Right lobe of liver (tissue), 6 donors: ENCODE measurements at regions not wholly inside any gene's neighbourhood (a gene's known extent, or its start where the extent isn't known, plus 50 kb on each side); places are given as distances from the start of the nearest gene placed in this dataset.

Experiments
- ATAC-seq, 4 donors: fragments of 200-7000 bp; cut with Tn5 transposase; one replicate each; pipeline ENCODE4 v1.9.1; 2020; ENCODE audit warnings: mild to moderate bottlenecking in 4 of 4, moderate library complexity in 4 of 4
- DNase-seq, 3 donors: peaks; one replicate each; pipeline ENCODE4 v3.0.0-alpha.2; 2020
- H3K27ac ChIP-seq, 3 donors: fragments of 200-600 bp; one replicate each; pipeline ENCODE4 v1.8.0; 2022
- H3K27me3 ChIP-seq, 2 donors: fragments of 200-600 bp; one replicate each; pipeline ENCODE4 v1.8.0; 2022
- H3K36me3 ChIP-seq, 4 donors: fragments of 200-600 bp; sonication (generic) in 1 of 4; one replicate each; pipeline versions ENCODE4 v1.5.1 to v1.8.0; 2017 to 2022; ENCODE audit warnings: control low read depth in 1 of 4
- H3K4me1 ChIP-seq, 4 donors: fragments of 200-600 bp; sonication (generic) in 1 of 4; one replicate each; pipeline versions ENCODE4 v1.5.1 to v1.8.0; 2017 to 2022; ENCODE audit warnings: control low read depth in 1 of 4
- H3K4me3 ChIP-seq, 3 donors: fragments of 200-600 bp; one replicate each; pipeline ENCODE4 v1.8.0; 2022
- H3K9me3 ChIP-seq, 4 donors: fragments of 200-600 bp; sonication (generic) in 1 of 4; one replicate each; pipeline versions ENCODE4 v1.5.1 to v1.8.0; 2017 to 2022; ENCODE audit warnings: control low read depth in 1 of 4
- POLR2A ChIP-seq: fragments of 450-650 bp; IDR thresholded peaks from one replicate; pipeline ENCODE4 v1.6.1; 2017; ENCODE audit warnings: antibody characterized with exemption, mild to moderate bottlenecking
- WGBS: methylation state at CpG from one replicate; pipeline ENCODE4 v1.1.6; 2018; ENCODE audit warnings: low coverage, low lambda C conversion rate; ENCODE audit not compliant: insufficient coverage; ENCODE audit errors: missing lambda C conversion rate; 5-methylcytosine and 5-hydroxymethylcytosine counted together
- intact Hi-C, 2 donors: fragments of 100-400 bp; cut with DNase I; formaldehyde crosslinking; loops; one replicate each; pipeline versions ENCODE4 v1.11.2 to v1.14.1; 2022
- TF ChIP-seq, protein P1 (sequence below), 4 donors: fragments of 200-600 bp in 3 of 4; fragments of 450-650 bp in 1 of 4; IDR thresholded peaks; one replicate each; pipeline versions ENCODE4 v1.5.1 to v1.8.0; 2016 to 2022; ENCODE audit warnings: antibody characterized with exemption in 4 of 4, mild to moderate bottlenecking in 2 of 4
- donor health status: DM: no; HTN: yes; CAD: no.
- donor health status: DM: no; HTN: no; CAD: no.
- donor health status: DM: no; HTN: no; CAD: no.
- donor health status: DM: no; HTN: yes; CAD: no.
- donor health status: DM: no; HTN: yes; CAD: no.

DNA sequence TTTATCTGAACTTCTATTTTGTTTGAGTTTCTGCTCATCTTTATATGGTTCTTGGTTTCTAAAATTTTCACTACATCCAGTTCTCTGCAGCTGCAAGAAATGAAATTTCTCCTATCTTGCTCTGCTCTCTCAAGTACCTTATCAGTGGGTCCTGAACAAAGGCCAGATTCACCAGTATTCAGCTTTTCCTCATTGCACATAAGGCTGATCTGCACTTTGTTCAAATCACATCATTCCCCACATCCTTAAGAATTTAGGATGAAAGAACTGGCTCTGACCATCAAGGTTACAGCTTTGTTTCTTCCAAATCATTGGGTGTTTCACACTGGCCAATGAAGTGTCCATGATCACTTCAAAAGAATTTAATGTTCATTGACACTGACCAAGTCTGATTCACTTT, 211.4 kb downstream of the GRIN2B start:
- H3K36me3 ChIP-seq: no peaks in the 10 kb centered on the region
- H3K27ac ChIP-seq: no peak overlapping the region
- no peak for ATAC-seq
- H3K4me1 ChIP-seq: no peaks in the 10 kb centered on the region
- intact Hi-C loops: no loop called here
- DNase-seq: no peak
- TF ChIP-seq, protein P1, sequence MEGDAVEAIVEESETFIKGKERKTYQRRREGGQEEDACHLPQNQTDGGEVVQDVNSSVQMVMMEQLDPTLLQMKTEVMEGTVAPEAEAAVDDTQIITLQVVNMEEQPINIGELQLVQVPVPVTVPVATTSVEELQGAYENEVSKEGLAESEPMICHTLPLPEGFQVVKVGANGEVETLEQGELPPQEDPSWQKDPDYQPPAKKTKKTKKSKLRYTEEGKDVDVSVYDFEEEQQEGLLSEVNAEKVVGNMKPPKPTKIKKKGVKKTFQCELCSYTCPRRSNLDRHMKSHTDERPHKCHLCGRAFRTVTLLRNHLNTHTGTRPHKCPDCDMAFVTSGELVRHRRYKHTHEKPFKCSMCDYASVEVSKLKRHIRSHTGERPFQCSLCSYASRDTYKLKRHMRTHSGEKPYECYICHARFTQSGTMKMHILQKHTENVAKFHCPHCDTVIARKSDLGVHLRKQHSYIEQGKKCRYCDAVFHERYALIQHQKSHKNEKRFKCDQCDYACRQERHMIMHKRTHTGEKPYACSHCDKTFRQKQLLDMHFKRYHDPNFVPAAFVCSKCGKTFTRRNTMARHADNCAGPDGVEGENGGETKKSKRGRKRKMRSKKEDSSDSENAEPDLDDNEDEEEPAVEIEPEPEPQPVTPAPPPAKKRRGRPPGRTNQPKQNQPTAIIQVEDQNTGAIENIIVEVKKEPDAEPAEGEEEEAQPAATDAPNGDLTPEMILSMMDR (IDR thresholded peaks at IDR 0.05): no peak
- no peak for TF ChIP-seq POLR2A
- no peaks in the 10 kb centered on the region for H3K27me3 ChIP-seq
- no peak overlapping the region for H3K4me3 ChIP-seq
- H3K9me3 ChIP-seq: no peaks in the 10 kb centered on the region

DNA sequence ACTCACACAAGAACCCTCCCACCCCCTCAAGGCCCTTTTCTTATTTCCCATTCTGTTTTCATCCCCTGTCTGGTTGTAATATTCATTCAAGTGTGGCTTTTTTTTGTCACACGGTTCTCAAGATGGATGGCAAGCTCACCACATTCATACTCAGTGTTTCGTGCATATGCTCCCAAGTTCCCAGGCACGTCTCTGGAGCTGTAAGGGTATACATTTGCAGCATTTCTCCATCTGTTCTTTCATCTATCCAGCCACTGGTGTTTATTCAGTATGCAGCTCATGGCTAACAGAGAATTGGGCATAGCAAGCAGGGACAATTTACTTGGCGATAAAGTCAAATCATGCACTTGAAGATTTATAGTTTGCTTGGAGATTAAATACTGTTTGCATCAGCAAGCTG, 212.1 kb downstream of the GRIN2B start:
- no peaks in the 10 kb centered on the region for H3K36me3 ChIP-seq
- no peak for ATAC-seq
- WGBS: 86% methylated on average over 4 of the region's 4 CpGs
- H3K27me3 ChIP-seq: no peaks in the 10 kb centered on the region
- intact Hi-C loops: no loop called here
- H3K9me3 ChIP-seq: no peaks in the 10 kb centered on the region
- no peak for TF ChIP-seq POLR2A
- TF ChIP-seq, protein P1 (IDR thresholded peaks at IDR 0.05): no peak
- H3K4me1 ChIP-seq: no peaks in the 10 kb centered on the region
- H3K27ac ChIP-seq: no peak overlapping the region
- DNase-seq: no peak
- no peak overlapping the region for H3K4me3 ChIP-seq

DNA sequence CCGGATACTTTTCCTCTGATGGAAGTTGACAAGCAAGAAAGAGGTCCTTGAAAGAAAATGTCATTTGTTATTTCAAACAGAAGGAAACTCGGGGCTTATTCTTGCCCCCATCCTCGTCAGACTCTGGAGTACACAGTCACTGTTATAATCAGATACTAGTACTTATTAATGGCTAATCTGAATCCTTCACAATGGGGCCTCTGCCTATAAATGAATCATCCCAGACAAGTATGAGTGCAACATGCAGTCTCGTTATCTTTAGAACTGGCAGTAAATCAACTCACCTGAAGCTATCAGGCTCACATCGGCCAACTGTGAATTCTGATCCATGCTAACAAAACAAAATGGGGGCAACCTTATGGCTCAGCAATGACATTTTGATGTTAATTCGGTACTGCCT, 216.7 kb downstream of the GRIN2B start:
- WGBS: 50% methylated on average over 4 of the region's 6 CpGs
- ATAC-seq (no peak), DNase-seq (no peak)
- Histone ChIP-seq H3K4me1 (no peaks in the 10 kb centered on the region), H3K4me3 (no peak overlapping the region), H3K27ac (no peak overlapping the region), H3K9me3 (no peaks in the 10 kb centered on the region), H3K36me3 (no peaks in the 10 kb centered on the region), H3K27me3 (no peaks in the 10 kb centered on the region)
- intact Hi-C loops: no loop called here
- TF ChIP-seq, protein P1 (IDR thresholded peaks at IDR 0.05): no peak
- no peak for TF ChIP-seq POLR2A

DNA sequence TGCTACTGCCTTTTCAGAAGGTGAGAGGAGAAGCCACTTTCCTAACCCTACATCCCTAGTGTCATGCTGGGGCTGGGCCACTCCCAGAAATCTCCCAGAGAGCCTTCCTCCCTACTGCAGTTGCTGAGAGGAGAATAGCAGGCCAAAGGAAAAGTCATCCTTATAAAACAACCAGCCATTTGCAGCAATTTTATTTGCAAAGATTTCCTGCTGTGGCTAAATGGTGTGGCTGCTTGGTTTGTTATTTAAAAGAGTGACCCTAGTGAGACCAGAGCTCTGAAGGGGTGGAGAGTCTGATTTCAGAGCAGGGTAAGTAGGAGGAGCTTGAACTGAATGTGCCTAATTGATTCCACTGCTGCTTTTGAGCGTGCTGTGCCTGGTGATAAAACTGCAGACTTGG, 232.0 kb downstream of the GRIN2B start:
- TF ChIP-seq, protein P1 (IDR thresholded peaks at IDR 0.05): no peak
- no peak for TF ChIP-seq POLR2A
- H3K9me3 ChIP-seq: no peaks in the 10 kb centered on the region
- intact Hi-C loops: no loop called here
- H3K27me3 ChIP-seq: no peaks in the 10 kb centered on the region
- no peaks in the 10 kb centered on the region for H3K4me1 ChIP-seq
- ATAC-seq: no peak
- DNase-seq: no peak
- H3K27ac ChIP-seq: no peak overlapping the region
- no peak overlapping the region for H3K4me3 ChIP-seq
- H3K36me3 ChIP-seq: no peaks in the 10 kb centered on the region
- 22% methylated on average over 1 of the region's 1 CpG for WGBS
